ENCODE measurements at regions not wholly inside any gene's neighbourhood (a gene's known extent, or its start where the extent isn't known, plus 50 kb on each side); places are given as distances from the start of the nearest gene placed in this dataset.
A peak's percentile ranks its signal among the peaks of the same experiment; 100 is the strongest.

GRCh38 chr17:77528516-77529327 is 388.0 kb downstream of the SEC14L1 start (continued):
- TF ChIP-seq SRF (IDR thresholded peaks at IDR 0.05; ENCODE audit: low read depth, low read length) (no peak), HNRNPLL (IDR thresholded peaks at IDR 0.05; ENCODE audit: low read depth, low read length, poor library complexity, severe bottlenecking) (peak; percentile 33), PRPF4 (IDR thresholded peaks at IDR 0.05; ENCODE audit: low read depth, low read length, poor library complexity, severe bottlenecking) (no peak), NR1H2 (CRISPR knock-in tag; IDR thresholded peaks at IDR 0.05; ENCODE audit: borderline replicate concordance, low read depth) (no peak), TBL1XR1 (IDR thresholded peaks at IDR 0.05; ENCODE audit: borderline replicate concordance, low read length, partially characterized antibody) (no peak), ZNF337 (CRISPR knock-in tag; IDR thresholded peaks at IDR 0.05; ENCODE audit: borderline replicate concordance, low read depth) (no peak), SAFB2 (CRISPR knock-in tag; IDR thresholded peaks at IDR 0.05; ENCODE audit: borderline replicate concordance, low read depth) (no peak), SMAD1 (CRISPR knock-in tag; IDR thresholded peaks at IDR 0.05; ENCODE audit: borderline replicate concordance, low read depth) (no peak), ZFY (CRISPR knock-in tag; IDR thresholded peaks at IDR 0.05) (no peak), CBX5 (CRISPR knock-in tag; IDR thresholded peaks at IDR 0.05; ENCODE audit: borderline replicate concordance) (no peak), ZC3H13 (CRISPR knock-in tag; IDR thresholded peaks at IDR 0.05) (0 out of 2 replicates have a peak, but pooled peaks have one; percentile 38), KDM1A (CRISPR knock-in tag; IDR thresholded peaks at IDR 0.05) (no peak), ZNF121 (CRISPR knock-in tag; IDR thresholded peaks at IDR 0.05) (no peak), ETS1 (CRISPR knock-in tag; IDR thresholded peaks at IDR 0.05) (no peak), ZBTB14 (CRISPR knock-in tag; IDR thresholded peaks at IDR 0.05) (no peak), ZNF335 (CRISPR knock-in tag; IDR thresholded peaks at IDR 0.05) (no peak), JUN (CRISPR knock-in tag; IDR thresholded peaks at IDR 0.05) (no peak)
- TF ChIP-seq, protein P1, sequence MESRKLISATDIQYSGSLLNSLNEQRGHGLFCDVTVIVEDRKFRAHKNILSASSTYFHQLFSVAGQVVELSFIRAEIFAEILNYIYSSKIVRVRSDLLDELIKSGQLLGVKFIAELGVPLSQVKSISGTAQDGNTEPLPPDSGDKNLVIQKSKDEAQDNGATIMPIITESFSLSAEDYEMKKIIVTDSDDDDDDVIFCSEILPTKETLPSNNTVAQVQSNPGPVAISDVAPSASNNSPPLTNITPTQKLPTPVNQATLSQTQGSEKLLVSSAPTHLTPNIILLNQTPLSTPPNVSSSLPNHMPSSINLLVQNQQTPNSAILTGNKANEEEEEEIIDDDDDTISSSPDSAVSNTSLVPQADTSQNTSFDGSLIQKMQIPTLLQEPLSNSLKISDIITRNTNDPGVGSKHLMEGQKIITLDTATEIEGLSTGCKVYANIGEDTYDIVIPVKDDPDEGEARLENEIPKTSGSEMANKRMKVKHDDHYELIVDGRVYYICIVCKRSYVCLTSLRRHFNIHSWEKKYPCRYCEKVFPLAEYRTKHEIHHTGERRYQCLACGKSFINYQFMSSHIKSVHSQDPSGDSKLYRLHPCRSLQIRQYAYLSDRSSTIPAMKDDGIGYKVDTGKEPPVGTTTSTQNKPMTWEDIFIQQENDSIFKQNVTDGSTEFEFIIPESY (CRISPR knock-in tag; IDR thresholded peaks at IDR 0.05), result no peak; the same call in 1 of the 2 replicates
- TF ChIP-seq, protein P2, sequence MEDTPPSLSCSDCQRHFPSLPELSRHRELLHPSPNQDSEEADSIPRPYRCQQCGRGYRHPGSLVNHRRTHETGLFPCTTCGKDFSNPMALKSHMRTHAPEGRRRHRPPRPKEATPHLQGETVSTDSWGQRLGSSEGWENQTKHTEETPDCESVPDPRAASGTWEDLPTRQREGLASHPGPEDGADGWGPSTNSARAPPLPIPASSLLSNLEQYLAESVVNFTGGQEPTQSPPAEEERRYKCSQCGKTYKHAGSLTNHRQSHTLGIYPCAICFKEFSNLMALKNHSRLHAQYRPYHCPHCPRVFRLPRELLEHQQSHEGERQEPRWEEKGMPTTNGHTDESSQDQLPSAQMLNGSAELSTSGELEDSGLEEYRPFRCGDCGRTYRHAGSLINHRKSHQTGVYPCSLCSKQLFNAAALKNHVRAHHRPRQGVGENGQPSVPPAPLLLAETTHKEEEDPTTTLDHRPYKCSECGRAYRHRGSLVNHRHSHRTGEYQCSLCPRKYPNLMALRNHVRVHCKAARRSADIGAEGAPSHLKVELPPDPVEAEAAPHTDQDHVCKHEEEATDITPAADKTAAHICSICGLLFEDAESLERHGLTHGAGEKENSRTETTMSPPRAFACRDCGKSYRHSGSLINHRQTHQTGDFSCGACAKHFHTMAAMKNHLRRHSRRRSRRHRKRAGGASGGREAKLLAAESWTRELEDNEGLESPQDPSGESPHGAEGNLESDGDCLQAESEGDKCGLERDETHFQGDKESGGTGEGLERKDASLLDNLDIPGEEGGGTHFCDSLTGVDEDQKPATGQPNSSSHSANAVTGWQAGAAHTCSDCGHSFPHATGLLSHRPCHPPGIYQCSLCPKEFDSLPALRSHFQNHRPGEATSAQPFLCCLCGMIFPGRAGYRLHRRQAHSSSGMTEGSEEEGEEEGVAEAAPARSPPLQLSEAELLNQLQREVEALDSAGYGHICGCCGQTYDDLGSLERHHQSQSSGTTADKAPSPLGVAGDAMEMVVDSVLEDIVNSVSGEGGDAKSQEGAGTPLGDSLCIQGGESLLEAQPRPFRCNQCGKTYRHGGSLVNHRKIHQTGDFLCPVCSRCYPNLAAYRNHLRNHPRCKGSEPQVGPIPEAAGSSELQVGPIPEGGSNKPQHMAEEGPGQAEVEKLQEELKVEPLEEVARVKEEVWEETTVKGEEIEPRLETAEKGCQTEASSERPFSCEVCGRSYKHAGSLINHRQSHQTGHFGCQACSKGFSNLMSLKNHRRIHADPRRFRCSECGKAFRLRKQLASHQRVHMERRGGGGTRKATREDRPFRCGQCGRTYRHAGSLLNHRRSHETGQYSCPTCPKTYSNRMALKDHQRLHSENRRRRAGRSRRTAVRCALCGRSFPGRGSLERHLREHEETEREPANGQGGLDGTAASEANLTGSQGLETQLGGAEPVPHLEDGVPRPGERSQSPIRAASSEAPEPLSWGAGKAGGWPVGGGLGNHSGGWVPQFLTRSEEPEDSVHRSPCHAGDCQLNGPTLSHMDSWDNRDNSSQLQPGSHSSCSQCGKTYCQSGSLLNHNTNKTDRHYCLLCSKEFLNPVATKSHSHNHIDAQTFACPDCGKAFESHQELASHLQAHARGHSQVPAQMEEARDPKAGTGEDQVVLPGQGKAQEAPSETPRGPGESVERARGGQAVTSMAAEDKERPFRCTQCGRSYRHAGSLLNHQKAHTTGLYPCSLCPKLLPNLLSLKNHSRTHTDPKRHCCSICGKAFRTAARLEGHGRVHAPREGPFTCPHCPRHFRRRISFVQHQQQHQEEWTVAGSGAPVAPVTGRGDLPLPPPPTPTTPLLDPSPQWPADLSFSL (CRISPR knock-in tag; IDR thresholded peaks at IDR 0.05), result no peak

All from HepG2 (cell line).